Left forelimb (tissue), 1 donor: ENCODE measurements at regions not wholly inside any gene's neighbourhood (a gene's known extent, or its start where the extent isn't known, plus 50 kb on each side); places are given as distances from the start of the nearest gene placed in this dataset.
A peak's percentile ranks its signal among the peaks of the same experiment; 100 is the strongest.

ENCODE experiments used
- DNase-seq: peaks from one replicate; pipeline ENCODE4 v3.0.0-alpha.2; 2018; ENCODE audit warnings: low spot score

DNA sequence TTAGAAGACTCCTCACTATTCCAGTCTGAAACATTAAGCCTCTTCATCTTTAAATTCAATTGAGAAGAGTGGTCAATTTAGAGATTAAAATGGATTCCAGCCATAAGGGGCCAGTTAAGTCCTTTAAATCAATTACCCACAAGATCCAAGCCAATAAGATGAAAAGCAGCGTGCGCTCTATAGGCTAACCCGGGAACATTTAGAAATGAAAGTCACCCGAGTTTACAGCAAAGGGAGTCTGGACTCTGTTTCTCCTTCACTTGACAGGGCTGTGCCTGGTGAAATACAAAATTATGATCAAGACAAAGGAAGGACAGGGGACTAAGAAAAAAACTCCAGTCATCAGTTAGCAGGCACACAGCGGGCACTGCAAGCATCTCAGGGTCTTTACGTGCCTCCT lies 393.7 kb downstream of the QKI start:
- no peak for DNase-seq

DNA sequence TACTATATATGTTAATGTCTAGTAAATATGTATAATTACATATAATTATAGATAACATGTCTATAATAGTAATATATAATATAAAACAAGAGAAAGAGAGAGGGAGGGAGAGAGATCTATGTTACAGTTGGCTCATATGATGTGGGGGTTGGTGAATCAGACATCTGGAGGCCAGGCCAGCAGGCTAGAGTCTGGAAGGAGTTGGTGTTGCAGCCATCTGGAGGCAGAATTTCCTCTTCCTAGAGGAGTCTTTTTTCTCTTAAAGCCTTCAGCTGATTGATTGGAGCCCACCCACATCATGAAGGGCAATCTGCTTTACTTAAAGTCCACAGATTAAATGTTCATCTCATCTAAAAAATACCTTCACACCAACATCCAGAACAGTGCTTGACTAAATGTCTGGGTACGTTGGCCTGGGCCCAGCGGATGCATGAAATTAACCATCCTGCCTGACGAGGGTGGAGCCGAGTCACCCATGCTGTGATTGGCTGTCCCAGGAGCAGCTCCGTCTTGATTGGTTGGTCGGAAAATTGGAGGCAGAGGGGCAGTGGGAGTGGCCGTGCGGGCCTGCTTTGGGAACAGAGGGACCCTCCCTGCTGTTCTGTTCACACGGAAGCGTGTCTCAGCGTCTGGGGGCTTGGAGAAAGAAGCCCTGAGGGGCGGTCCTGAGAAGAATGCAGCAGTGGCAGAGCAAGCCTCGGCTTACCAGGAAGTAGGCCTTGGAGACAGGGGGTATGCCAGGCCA lies 392.4 kb downstream of the QKI start:
- no peak for DNase-seq

DNA sequence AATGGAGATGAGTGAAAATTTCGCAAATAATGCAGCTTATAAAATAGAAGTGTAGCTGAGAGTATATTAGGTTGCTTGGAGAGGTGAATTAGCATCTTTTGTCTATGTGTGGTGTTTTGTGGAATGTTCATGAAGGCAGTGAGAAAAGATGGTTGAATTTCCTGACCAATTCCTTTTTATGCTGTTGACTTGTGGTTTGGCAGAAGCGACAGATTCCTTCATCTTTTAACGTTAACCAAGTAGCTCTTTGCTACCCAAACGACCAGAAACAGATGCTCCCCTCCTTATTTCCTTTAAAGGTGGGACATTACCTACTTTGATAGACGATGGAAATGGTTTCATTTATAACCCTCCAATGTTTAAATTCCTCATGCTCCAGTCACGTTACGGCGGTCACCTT lies 390.5 kb downstream of the QKI start:
- DNase-seq, result no peak

DNA sequence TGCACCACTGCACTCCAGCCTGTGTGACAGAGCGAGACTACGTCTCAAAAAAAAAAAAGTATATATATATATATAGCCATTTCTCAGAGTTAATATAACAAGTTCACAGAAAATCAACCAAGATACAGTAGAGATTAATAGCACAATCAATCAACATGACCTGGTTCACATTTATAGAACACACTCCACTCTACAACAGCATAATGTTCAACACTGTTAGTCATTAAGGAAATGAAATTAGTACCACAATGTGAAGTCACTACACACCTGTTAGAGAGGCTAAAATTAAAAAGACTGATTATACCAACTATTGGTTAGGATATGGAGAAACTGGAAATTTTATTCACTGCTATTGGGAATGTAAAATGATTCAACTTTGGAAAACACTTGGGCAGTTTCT lies 387.7 kb downstream of the QKI start:
- DNase-seq, result no peak

DNA sequence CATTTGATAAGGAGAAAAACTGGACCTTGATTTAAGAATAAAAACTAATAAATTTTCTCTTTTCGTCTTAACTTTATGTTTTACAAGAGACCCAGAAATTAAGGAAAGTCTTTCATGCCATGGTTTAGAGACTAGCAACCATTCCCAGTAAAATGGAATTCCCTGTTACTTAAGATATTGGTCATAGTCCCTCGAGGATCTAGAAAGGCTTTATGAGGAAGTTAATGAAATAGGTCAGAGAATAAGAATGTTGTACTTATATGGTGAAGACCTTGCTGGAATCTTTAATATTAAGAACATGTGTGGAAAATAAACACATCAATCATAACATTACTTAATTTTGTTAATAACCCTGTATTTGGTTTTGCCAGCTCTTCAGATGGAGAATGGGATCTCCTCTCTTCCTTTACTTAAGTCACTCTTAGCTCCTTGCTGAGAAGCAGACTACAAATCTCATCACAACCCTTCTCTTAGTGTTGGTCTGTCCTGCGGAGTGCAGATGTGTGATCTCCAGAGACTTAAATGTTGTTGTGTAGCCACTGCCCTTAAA lies 382.9 kb downstream of the QKI start:
- no peak for DNase-seq

DNA sequence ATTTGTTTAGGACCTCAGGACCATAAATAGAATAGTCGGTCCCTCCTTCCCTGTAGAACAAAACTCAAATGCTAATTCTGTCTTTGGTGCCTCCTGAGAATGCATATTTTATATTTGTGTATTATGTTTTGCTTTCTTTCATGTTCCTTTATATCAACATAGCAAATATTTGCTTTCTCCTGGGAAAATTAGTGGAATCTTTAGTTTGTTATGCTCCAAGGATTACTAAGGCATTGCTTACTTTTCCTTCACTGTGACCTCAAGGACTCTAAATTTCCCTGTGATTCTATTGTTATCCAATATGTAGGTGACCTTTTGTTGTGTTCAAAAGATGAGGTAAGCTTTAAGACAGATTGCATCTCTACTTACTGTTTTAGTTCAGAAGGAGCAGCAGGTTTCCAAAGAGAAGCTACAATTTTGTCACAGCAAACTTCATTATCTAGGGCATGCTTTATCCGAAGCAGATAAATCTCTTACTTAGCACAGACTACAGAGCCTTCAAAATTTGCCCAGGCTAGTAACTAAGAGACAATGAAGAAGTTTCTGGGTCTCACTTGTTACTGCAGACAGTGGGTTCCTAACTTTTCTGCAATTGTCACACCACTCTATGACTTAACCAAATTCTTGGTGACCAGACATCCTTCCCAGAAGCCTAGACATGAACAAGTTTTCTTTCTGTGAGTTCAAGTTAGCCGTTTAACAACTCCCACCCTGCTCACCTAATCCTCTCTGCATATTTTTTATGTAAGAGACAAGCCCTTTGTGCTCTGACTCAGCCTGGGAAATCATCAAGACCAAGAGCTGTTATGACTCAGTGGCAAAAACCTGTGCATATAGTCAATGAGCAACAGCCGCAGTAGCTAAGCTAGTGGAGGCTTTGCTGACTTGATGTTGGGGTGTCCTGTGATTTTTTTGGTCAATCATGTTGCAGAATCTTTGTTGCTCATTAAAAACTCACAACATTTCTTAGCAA lies 378.8 kb downstream of the QKI start:
- DNase-seq, result no peak

DNA sequence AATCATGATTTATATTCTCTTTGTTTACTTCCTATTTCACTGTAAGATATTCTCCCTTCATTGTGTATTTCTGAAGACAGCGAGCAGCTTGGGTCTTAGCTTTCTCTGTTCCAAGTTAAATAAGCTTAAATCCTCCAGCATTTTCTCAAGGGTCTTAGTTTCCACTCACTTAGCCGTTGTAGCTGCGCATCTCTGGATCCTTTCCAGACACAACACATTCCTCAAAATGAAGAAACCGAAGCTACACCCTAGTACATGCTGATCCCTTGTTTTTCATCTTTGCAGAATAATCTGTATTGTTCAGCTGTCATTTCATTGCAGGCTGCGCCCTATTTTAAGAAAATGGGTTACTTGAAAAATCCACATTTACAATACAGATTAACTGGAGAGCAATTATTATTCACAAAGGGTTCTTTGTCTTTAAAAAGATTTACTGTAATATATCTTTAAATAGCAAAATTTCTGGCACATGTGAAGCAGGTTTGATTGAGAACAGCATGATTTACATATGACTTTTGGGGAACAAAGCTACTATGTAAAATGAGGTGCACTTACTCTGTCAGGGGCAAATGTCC lies 375.8 kb downstream of the QKI start:
- DNase-seq, result no peak

DNA sequence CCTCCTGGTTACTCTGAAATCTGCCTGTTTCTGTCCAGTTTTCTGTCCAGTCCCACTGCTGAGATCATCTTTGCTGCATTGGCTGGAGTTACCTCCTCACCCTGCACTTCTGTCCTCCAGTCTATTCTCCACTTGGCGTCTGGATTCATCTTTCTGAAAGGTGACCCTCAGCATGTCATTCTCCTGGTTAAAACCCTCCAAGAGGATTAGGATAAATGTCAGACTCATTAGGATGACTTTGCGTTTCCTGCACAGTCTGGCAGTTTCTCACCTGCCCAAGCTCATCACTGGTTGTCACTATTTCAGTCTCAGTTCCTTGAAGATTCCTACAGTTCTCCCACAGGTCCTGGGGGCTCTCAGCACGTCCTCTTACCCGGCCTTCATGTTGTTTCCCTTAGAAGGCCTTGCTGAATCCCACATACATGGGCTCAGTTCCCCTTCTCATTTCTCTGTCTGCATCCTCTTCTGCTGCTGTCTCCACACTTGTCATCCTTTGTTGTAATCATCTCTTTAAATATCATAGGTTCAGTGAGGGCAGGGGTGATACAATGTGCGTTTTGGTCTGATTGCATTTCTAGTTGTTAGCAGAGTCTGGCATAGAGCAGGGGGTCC lies 374.8 kb downstream of the QKI start:
- no peak for DNase-seq

DNA sequence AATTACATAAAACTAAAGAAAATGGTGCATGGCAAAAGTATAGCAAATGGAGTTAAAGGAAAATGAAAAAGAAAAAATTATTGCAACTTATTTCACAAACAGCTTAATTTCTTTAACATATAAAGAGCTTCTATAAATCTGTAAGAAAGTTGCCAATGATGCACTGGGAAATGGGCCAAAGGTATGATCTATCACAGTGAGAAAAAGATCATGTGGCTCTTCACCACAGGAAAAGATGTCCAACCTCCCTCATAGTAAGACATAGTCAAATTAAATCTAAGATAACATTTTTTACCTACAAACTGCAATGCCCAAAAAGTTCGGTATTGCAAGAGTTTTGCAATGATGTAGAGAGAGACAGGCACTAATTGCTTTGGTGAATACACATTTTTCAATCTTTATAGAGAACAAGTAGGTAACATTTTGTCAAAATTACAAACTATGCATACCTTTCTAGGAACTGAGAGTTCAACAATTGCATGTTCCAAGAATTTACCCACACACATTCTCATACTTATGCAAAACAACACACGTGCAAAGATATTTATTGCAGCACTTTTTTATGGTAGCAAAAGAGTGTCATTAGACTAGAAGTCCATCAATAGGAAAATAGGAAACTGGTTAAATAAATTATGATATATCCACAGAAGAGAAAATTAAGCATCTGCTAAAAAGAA lies 372.6 kb downstream of the QKI start:
- DNase-seq, result no peak

DNA sequence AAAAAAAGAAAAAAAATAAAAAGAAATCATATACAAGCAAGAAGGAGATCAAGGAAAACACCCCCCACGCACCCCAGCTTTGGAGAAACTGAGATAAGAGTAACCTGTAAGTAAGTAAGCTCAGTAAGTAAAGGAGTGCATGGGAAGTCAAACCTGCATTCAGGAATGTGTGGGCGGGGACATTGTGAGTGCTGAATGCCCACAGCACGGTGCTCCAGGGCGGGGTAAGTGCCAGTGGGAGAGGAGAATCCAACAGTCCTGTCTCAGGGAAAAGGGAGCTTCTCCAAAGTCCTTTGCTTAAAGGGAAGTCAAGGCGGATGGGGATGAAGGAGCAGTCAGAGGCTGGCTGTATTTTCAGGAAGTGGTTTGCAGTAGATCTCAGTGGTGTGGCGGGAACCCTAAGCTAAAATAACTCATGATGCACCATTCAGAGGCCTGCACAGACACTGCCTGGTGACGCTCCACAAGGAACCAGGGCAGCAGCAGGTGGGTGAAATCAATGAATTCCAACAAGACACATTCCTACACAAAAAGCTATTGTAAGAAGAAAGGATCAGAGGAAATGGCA lies 368.0 kb downstream of the QKI start:
- DNase-seq, result no peak

DNA sequence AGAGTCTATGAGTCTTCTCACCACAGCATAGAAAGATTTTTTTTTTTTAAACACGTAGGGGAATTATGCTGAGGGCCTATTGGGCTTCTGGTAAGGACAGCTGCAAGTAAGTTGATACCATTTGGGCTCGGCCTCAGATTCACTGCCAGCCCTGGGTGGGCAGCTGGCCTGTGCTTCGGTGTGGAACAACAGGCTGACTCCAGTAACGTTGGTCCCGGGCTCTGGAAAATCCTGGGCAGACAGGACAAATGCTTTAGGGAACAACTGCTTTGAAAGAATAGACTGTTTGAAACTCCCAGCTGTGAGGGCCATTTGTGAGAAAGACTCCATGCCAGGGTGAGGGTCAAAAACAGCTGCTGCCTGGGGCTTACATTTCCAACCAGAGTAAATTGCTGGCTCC lies 366.5 kb downstream of the QKI start:
- peak; percentile 88 for DNase-seq

DNA sequence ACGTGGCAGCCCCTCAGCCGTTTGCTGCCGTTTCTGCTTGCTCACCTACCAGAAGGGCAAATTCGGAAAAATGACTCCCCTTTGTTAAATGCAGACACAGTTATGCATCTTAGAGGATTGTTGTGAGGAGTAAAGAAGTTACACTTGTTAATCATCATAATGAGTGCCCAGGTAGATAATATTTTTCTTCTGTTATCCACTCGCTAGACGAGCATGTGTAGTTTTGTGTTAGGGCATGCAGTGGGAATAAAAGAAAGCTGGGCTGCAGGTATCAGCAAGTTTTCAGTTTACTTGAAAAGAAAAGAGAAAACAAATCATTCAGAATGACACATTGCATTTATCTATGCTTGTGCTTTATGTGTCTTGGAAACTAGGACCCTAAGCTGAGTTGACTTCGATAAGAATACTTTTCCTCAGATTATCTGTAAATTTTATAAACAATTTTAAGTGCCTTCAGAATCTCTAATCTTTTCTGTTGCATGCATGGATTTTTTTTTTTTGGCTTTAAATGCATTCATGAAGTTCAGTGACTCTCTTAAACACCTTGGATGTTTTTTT lies 365.3 kb downstream of the QKI start:
- no peak for DNase-seq

DNA sequence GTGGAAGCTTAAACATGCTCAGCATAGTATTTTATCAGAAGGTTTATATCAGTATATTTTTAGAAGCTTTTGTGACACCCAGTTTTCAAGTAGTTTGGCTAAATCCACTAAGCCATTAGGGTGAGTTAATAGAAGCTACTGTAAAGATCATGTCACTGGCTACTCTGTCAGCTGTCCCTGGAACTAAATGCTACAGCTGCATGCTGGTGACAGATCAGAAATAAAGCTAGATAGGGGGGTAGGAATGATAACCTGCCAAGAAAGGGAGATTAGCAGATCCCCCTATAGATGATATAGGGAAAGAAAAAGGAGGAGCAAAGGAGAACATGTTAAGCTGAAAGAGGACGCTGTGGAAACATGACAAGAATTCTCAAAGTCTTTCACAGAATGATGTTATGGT lies 363.2 kb downstream of the QKI start:
- no peak for DNase-seq

DNA sequence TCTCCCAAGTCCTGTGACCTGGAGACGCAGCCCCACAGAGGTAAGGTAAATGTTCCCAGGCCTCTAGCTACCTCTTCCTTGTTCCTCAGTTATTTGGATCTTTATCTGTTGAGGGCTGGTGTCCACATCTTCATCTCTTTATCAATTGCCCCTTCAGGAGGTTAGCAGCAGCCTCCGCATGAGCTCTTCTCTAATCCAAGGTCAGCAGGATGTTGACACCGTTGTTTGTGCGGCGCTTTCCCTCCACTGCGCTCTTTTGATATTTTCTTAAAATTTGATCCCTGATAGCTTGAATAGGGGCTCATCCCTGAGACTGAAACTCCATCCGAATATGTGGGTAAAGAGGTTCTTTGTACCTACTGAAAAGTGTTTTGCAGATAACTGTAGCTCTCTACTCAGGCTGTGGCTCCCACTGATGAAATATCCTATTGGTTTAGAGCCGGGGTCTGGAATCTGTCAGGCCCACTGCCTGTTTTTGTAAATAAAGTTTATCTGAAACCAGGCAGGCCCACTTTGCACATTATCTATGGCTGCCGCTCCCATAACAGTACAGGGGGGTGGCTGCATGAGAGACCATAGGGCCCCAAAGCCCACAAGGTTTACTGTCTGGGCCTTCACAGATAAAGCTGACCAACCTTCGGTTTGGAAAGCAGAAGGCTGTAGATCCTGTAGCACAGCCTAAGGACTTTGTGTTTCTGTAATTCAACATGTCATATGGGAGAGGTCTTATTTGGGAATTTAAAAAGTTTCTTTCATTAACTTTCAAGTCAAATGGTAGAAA lies 362.6 kb downstream of the QKI start:
- no peak for DNase-seq

DNA sequence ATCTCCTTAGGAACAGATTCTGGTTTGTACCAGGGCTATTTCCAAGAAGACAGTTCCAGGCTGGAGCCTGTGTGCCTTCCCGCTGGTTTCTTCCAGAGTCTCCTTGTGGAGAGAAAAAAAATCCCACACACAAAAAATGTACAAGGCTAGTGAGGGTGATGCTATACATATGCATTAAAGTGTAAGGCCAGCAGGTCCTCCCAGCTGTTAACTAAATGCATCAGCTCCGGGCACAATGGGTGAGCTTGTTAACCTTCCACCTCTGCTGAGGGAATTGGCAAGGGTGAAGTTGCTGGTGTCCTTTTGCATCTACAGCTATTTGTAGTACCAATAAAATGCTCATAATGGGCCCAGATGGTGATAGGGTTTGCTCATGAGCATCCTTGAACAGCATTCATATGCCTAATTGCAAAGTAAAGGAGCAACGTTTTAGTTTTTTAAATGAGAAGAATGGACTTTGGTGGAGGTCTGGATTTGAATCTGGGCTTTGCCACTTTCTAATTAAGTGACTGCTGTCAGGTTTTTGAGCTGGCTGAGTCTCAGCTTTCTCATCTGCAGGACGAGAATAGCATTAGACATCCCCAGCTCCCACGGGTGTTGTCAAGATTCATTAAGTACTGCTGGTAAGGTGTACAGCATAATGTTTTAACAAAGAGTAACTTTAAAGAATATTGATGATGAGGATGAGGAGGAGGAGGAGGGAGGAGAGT lies 361.8 kb downstream of the QKI start:
- no peak for DNase-seq

DNA sequence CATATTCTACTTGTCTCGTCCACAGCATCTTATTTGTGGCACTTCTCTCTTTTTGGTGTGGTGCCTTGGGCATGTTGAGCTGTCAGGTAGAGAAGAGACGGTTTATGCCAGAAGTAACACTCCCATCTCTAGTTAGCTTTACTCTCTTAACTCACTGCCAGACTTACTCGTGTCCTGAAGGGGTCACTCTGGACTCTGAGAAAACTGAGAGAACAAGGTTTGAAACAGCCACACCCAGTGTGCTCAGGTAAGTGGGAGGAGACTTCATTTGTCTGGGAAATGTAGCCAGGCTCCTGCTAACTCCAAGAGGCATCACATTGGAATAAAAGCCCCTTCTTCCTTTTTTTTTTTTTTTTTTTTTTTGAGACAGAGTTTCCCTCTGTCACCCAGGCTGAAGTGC lies 360.8 kb downstream of the QKI start:
- DNase-seq, result no peak

DNA sequence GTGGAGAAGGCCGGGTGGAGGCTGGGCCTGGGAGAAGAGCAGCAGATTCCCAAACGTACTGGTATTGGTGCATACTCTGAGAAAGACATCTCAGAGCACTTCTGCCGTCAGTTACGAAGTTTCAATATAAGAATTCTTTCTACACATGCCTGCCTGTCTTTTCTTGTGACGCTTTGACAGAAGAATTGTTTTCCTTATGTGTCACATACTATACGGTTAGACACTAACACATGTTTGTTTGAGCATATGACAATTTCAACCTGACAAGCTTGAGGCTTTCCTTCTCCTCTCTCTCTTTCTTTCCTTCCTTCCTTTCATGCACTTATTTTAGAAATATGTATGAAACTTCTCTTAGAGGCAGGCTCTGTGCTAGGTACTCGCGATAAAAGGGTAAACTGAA lies 360.0 kb downstream of the QKI start:
- no peak for DNase-seq

DNA sequence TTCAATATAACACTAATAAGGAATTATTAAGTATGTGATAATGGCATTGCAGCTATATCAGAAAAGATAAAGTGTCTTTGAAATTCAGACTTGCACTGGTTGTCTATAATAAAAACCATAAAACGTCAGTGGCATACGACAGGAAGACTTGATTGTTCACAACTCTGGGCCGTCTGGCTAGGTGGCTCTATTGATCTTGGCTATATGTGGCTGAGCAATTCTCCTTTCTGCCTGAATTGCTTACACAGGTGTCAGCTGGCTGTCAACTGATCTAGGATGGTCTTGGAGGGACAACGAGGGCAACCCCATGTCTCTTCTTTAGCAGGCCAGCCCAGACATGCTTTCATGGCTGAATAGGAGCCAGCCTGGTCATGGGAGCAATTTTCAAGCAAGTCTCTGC lies 359.1 kb downstream of the QKI start:
- no peak for DNase-seq

DNA sequence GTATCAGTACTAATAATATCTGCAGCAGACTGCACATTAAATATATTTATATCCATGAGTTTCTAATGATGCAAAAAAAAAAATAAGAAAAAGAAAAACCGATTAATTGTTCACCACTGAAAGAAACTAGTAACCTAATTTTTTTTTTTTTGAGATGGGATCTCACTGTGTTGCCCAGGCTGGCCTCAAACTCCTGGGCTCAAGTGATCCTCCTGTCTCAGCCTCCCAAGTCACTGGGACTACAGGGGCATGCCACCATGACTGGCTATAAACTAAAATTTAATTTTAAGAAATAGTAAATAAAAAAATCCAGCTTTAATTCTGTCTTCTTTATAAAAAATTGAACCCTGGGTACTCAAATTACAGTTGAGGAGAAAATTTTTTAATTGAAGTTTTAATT lies 358.2 kb downstream of the QKI start:
- no peak for DNase-seq

DNA sequence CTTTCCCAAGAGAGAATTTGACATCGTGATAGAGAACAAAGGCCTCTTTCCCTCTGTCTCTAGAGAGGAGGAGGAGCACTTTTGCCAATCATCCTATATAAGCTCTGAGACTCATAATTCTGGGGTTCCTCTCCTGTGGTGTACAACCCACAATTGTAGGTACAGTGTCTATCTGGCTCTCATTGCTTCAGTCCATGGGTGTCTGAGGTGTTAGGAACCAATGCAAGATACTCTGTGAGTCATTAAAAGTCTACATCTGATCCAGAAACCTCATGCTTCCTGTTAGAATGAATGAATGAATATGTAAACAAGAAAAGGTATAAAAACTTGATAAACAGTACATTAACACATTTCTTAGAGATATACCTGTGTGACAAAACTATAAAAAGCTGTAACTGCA lies 356.7 kb downstream of the QKI start:
- no peak for DNase-seq
